ENCODE measurements at regions not wholly inside any gene's neighbourhood (a gene's known extent, or its start where the extent isn't known, plus 50 kb on each side); places are given as distances from the start of the nearest gene placed in this dataset.

- Histone ChIP-seq H3K9me2 (replicated peaks; ENCODE audit: control insufficient read depth, low read length) (no peaks in the 10 kb centered on the region), H3F3A (ENCODE audit: control insufficient read depth, insufficient read depth) (no peaks in the 10 kb centered on the region), H3K9me3 (ENCODE audit: control insufficient read depth, insufficient read depth, low read length) (no peaks in the 10 kb centered on the region), H3K79me2 (ENCODE audit: control insufficient read depth, low read length) (no peaks in the 10 kb centered on the region), H3K4me3 (ENCODE audit: low read length) (no peak overlapping the region), H3K27me3 (ENCODE audit: control insufficient read depth, low read length) (peaks cover 5% of the 10 kb centered on the region; the same call in 1 of the 2 replicates), H3K4me1 (ENCODE audit: control insufficient read depth, low read length) (no peaks in the 10 kb centered on the region), H3K36me3 (ENCODE audit: control insufficient read depth, low read length) (no peaks in the 10 kb centered on the region), H4K20me1 (ENCODE audit: control insufficient read depth, insufficient read depth, low read depth, low read length) (no peaks in the 10 kb centered on the region), H3K27ac (ENCODE audit: low read depth, low read length) (no peak overlapping the region), H3K4me2 (ENCODE audit: low read length) (no peak overlapping the region)
- TF ChIP-seq CTCF (IDR thresholded peaks at IDR 0.05; ENCODE audit: low read depth, low read length, poor library complexity, severe bottlenecking) (no peak), EZH2phosphoT487 (IDR thresholded peaks at IDR 0.05; ENCODE audit: borderline replicate concordance, low read length) (no peak)
These were observed 153.4 kb upstream of the PTCH1 start for GRCh38 chr9:95670122-95670521.

DNA sequence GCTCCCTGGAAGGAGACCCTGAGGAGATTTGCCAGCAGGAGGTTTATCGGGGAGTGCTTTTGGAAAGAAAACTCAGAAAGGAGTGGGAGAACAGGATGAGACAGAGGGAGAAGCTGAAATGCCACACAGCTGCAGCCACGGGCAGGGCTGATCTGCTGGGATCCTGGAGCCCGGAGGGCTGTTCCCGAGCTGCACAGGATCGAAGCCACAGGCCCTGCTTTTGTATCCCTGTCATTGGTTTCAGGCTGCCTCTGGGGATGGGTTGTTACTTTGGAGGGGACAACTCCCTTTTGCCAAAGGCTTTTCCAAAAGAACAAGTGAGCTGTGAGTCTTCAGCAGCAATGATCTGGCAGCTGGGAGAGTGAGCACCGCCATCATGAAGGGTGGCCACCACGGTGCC lies 152.5 kb upstream of the PTCH1 start:
- H4K20me1 ChIP-seq (ENCODE audit: control insufficient read depth, insufficient read depth, low read depth, low read length) = no peaks in the 10 kb centered on the region
- H3K4me1 ChIP-seq (ENCODE audit: control insufficient read depth, low read length) = no peaks in the 10 kb centered on the region
- H3K9me3 ChIP-seq (ENCODE audit: control insufficient read depth, insufficient read depth, low read length) = no peaks in the 10 kb centered on the region
- no peaks in the 10 kb centered on the region for H3K79me2 ChIP-seq (ENCODE audit: control insufficient read depth, low read length)
- no peak overlapping the region for H3K4me3 ChIP-seq (ENCODE audit: low read length)
- H3K36me3 ChIP-seq (ENCODE audit: control insufficient read depth, low read length) = no peaks in the 10 kb centered on the region
- no peak overlapping the region for H3K27ac ChIP-seq (ENCODE audit: low read depth, low read length)
- H3K9me2 ChIP-seq (replicated peaks; ENCODE audit: control insufficient read depth, low read length) = no peaks in the 10 kb centered on the region
- H3K4me2 ChIP-seq (ENCODE audit: low read length) = no peak overlapping the region
- H3F3A ChIP-seq (ENCODE audit: control insufficient read depth, insufficient read depth) = no peaks in the 10 kb centered on the region
- no peak for TF ChIP-seq EZH2phosphoT487 (IDR thresholded peaks at IDR 0.05; ENCODE audit: borderline replicate concordance, low read length)
- TF ChIP-seq CTCF (IDR thresholded peaks at IDR 0.05; ENCODE audit: low read depth, low read length, poor library complexity, severe bottlenecking) = no peak
- peaks cover 5% of the 10 kb centered on the region; the same call in 1 of the 2 replicates for H3K27me3 ChIP-seq (ENCODE audit: control insufficient read depth, low read length)

DNA sequence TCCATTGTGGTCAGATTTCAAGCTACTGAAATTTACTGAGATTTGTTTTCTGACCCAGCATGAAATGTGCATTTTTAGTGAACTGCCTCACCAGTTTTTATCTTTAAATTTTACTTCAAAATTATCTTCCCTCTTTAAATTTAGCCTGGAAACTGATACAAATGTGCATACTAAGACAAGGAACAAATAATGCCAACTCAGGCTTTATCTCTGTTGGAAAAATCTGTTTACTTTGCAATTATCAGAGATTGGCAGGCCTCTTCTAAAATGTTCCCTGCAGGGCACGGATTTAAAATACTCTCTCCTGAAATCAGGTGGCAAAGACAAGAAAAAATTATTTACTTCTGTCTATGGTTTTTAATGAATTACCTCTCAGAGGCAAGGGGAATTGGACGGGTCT lies 151.0 kb upstream of the PTCH1 start:
- Histone ChIP-seq H3K79me2 (ENCODE audit: control insufficient read depth, low read length) (no peaks in the 10 kb centered on the region), H3K36me3 (ENCODE audit: control insufficient read depth, low read length) (no peaks in the 10 kb centered on the region), H3F3A (ENCODE audit: control insufficient read depth, insufficient read depth) (no peaks in the 10 kb centered on the region), H3K27me3 (ENCODE audit: control insufficient read depth, low read length) (peaks cover 5% of the 10 kb centered on the region; the same call in 1 of the 2 replicates), H3K9me2 (replicated peaks; ENCODE audit: control insufficient read depth, low read length) (no peaks in the 10 kb centered on the region), H3K4me3 (ENCODE audit: low read length) (no peak overlapping the region), H3K4me1 (ENCODE audit: control insufficient read depth, low read length) (no peaks in the 10 kb centered on the region), H3K9me3 (ENCODE audit: control insufficient read depth, insufficient read depth, low read length) (no peaks in the 10 kb centered on the region), H4K20me1 (ENCODE audit: control insufficient read depth, insufficient read depth, low read depth, low read length) (no peaks in the 10 kb centered on the region), H3K27ac (ENCODE audit: low read depth, low read length) (no peak overlapping the region), H3K4me2 (ENCODE audit: low read length) (no peak overlapping the region)
- TF ChIP-seq EZH2phosphoT487 (IDR thresholded peaks at IDR 0.05; ENCODE audit: borderline replicate concordance, low read length) = no peak
- TF ChIP-seq CTCF (IDR thresholded peaks at IDR 0.05; ENCODE audit: low read depth, low read length, poor library complexity, severe bottlenecking) = no peak

GRCh38 chr9:95666785-95667155 lies 150.0 kb upstream of the PTCH1 start:
- H3F3A ChIP-seq (ENCODE audit: control insufficient read depth, insufficient read depth) = no peaks in the 10 kb centered on the region
- H3K36me3 ChIP-seq (ENCODE audit: control insufficient read depth, low read length) = no peaks in the 10 kb centered on the region
- H3K9me2 ChIP-seq (replicated peaks; ENCODE audit: control insufficient read depth, low read length) = no peaks in the 10 kb centered on the region
- no peaks in the 10 kb centered on the region for H3K79me2 ChIP-seq (ENCODE audit: control insufficient read depth, low read length)
- TF ChIP-seq CTCF (IDR thresholded peaks at IDR 0.05; ENCODE audit: low read depth, low read length, poor library complexity, severe bottlenecking) (no peak), EZH2phosphoT487 (IDR thresholded peaks at IDR 0.05; ENCODE audit: borderline replicate concordance, low read length) (no peak)
- no peaks in the 10 kb centered on the region for H3K9me3 ChIP-seq (ENCODE audit: control insufficient read depth, insufficient read depth, low read length)
- H3K4me2 ChIP-seq (ENCODE audit: low read length) = no peak overlapping the region
- no peak overlapping the region for H3K27ac ChIP-seq (ENCODE audit: low read depth, low read length)
- peaks cover 5% of the 10 kb centered on the region; the same call in 1 of the 2 replicates for H3K27me3 ChIP-seq (ENCODE audit: control insufficient read depth, low read length)
- no peaks in the 10 kb centered on the region for H4K20me1 ChIP-seq (ENCODE audit: control insufficient read depth, insufficient read depth, low read depth, low read length)
- no peak overlapping the region for H3K4me3 ChIP-seq (ENCODE audit: low read length)
- H3K4me1 ChIP-seq (ENCODE audit: control insufficient read depth, low read length) = no peaks in the 10 kb centered on the region
